GM21723 (cell line): ENCODE measurements at regions not wholly inside any gene's neighbourhood (a gene's known extent, or its start where the extent isn't known, plus 50 kb on each side); places are given as distances from the start of the nearest gene placed in this dataset.

Experiments
- ATAC-seq: cut with Tn5 transposase; IDR thresholded peaks from one replicate; pipeline ENCODE4 v1.9.1; 2021; ENCODE audit warnings: mild to moderate bottlenecking, moderate library complexity; ENCODE audit not compliant: unreplicated experiment

- no peak for ATAC-seq
Measured at GRCh38 chr10:20963056-20963455, 65.9 kb upstream of the NEBL start.

DNA sequence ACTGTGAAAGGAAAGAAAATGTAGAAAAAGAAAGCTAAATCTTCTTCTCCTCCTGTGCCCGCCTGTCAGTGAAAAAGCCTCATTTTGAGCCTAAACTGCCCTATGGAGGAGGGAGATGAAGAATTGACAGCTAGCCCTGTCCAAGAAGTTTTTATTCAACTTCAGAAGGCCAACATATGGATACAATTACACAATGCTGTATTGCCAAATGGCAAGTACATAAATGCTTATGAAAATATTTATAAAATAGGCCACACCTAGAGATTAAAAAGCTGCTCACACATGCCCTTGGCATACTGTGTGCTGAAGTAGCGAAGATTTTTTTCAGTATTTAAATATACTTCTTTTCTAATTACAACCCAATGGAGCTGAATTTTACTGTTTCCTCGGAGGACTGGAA lies 65.1 kb upstream of the NEBL start:
- ATAC-seq, result no peak

DNA sequence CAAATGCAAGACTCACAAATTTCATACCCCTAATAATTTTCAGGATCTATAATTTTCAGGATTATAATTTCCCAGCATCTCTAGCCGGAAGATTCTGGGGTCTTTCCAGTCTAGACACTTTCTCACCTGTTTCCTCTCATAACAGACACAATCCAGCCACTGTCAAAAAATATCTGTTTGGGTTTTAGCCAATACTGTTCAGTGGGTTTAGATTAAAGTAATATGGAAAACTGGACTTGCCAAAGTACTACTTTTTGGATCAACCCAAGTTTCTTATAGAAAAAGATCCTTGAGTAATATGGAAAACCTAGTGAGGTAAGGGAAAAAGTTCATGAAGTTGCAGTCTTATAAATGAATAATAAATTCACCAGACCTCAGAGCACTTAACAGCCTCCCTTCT lies 62.1 kb upstream of the NEBL start:
- no peak for ATAC-seq

GRCh38 chr10:20958764-20959163 lies 61.7 kb upstream of the NEBL start:
- ATAC-seq, result no peak

GRCh38 chr10:20958225-20958624 lies 61.1 kb upstream of the NEBL start:
- no peak for ATAC-seq

- ATAC-seq, result no peak
Measured at GRCh38 chr10:20957744-20958143, 60.6 kb upstream of the NEBL start.

GRCh38 chr10:20956843-20957242 lies 59.7 kb upstream of the NEBL start:
- ATAC-seq, result no peak

DNA sequence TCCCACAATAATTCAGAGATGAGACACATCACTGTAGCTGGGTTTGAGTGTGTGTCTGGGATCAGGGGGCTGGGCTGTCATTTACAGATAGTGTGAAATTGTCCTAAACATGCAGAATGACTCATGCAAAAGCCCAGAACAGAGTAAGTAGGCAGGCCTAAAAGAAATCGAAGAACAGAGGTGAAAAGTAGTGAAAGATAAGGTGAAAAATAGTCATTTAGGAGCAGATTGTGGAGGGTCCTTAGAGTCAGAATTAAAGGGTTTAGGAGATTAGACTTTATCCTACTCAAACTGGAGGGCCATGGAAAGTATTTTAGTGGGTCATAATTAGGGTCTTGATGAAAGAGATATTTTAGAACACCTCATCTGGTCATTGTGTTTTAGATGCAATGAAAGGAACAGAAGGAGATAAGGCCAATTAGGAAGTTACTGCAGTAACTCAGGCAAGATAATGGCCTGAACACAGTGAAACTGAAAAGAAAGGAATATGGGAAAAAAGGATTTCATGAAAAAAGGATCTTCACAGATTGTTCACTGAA lies 58.3 kb upstream of the NEBL start:
- no peak for ATAC-seq

DNA sequence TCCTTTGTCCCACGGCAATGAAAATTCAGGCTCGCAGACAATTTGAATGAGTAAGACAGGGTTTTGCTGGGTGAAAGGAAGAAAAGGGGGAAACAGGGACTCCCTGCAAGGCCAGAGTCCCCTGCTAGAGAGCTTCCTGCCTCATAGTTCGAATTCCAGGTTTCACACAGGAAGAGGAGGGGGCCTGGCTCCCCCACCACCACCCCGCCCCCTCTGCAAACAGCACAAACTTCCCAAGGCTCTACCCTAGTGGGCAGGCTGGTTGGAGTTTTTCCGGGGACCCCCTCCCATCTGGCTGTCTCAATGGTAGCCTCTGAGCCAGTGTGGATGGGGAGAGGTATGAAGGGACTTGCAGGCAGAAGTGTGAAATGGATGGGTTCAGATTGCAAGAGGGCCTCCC lies 57.4 kb upstream of the NEBL start:
- no peak for ATAC-seq

GRCh38 chr10:20953120-20953519 lies 56.0 kb upstream of the NEBL start:
- no peak for ATAC-seq

DNA sequence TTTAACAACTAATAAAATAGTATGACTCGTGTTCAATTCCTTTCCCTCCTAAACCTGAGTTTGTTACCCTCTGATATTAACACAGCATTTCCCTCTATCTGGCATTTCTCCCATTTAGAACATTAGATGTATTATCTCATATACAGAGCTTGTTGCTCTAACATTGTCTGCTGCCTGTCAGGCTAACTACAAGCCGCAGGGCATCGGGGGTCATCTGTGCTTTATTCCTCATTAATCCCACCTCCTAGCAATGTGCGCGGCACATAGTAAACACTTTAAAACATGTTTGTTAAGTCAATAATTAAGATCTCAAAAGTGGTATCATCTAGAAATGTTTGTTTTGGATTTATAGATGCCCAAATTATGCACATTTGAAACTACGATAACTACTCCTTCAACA lies 52.9 kb upstream of the NEBL start:
- no peak for ATAC-seq

DNA sequence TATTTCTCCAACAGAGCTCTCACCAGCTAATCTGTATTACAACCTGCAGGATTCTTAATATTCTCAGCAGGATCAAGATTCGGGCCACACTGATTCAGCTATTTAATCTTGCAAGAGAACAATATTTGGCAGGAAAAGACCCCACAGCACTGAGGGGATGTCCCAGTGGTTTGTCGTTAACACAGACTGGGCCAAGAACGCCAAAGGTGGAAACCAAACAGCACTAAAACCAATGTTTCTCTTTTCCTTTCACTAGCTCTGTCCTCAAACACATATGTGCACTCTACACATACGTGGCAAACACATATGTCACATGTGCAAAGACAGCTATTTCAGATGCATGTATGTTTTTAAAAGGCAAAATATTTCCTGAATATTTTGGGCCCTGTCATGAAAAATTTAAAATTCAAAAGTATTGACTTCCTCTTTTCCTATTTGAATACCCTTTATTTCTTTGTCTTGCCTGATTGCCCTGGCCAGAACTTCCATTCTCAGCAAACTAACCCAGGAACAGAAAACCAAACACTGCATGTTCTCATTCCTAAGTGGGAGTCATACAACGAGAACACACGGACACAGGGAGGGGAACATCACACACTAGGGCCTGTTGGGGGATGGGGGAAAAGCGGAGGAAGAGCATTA lies 51.7 kb upstream of the NEBL start:
- peak; percentile 84 for ATAC-seq
